ENCODE measurements at regions not wholly inside any gene's neighbourhood (a gene's known extent, or its start where the extent isn't known, plus 50 kb on each side); places are given as distances from the start of the nearest gene placed in this dataset.

- no peak overlapping the region for H3K18ac ChIP-seq (ENCODE audit: insufficient read length, low read depth, low read length)
- no peaks in the 10 kb centered on the region for H3K23me2 ChIP-seq (ENCODE audit: insufficient read length, low read depth, low read length, poor library complexity, severe bottlenecking)
- H3K4ac ChIP-seq (ENCODE audit: low read depth, low read length), result no peak overlapping the region
- H2BK20ac ChIP-seq (ENCODE audit: low read depth, low read length, poor library complexity, severe bottlenecking), result no peak overlapping the region
- H3K27me3 Mint-ChIP-seq (ENCODE audit: low read depth), result no peaks in the 10 kb centered on the region
- H4K91ac ChIP-seq (ENCODE audit: insufficient read length, low read depth, low read length), result no peak overlapping the region
- no peak overlapping the region for H3K27ac Mint-ChIP-seq
- no peak overlapping the region for H2BK5ac ChIP-seq (ENCODE audit: insufficient read length, low read length)
- H3K4me2 ChIP-seq (ENCODE audit: insufficient read depth, insufficient read length, low read length), result no peak overlapping the region
- H3K14ac ChIP-seq (ENCODE audit: insufficient read depth, low read length), result no peak overlapping the region
- H4K20me1 ChIP-seq (ENCODE audit: control insufficient read depth, insufficient read depth, insufficient read length), result no peaks in the 10 kb centered on the region
- no peak overlapping the region for H3K56ac ChIP-seq (ENCODE audit: insufficient read length, low read depth, low read length)
- DNase-seq, result peak; percentile 76
- H2BK120ac ChIP-seq (ENCODE audit: low read depth, low read length, poor library complexity, severe bottlenecking), result no peak overlapping the region
- H3K36me3 Mint-ChIP-seq (ENCODE audit: insufficient read depth in 1 of 3, low read depth in 3 of 3), result no peaks in the 10 kb centered on the region
- peak; percentile 81 for TF ChIP-seq CTCF (conservative IDR thresholded peaks at IDR 0.05)
- H3K9me3 Mint-ChIP-seq, result no peaks in the 10 kb centered on the region
- H2BK12ac ChIP-seq (ENCODE audit: insufficient read length, low read depth, low read length), result no peak overlapping the region
- H3K4me1 Mint-ChIP-seq, result peaks cover 4 to 10% of the 10 kb centered on the region in 2 experiments
- no peaks in the 10 kb centered on the region for H3K9me3 ChIP-seq (ENCODE audit: control insufficient read depth, low read depth, low read length)
- WGBS (ENCODE audit: extremely low coverage, insufficient read length, low lambda C conversion rate), result no CpG with 5 or more reads among the region's 3 CpGs
- no peak overlapping the region for H2AFZ ChIP-seq (ENCODE audit: low read length)
- H3K4me3 Mint-ChIP-seq, result no peak overlapping the region
- no peaks in the 10 kb centered on the region for H3K79me1 ChIP-seq (ENCODE audit: insufficient read depth, low read depth, low read length, poor library complexity, severe bottlenecking)
- no peak overlapping the region for H3K27ac ChIP-seq (ENCODE audit: insufficient read length, low read depth, low read length)
- no peaks in the 10 kb centered on the region for H3K79me2 ChIP-seq (ENCODE audit: insufficient read depth, low read length)
- H4K8ac ChIP-seq (replicated peaks; ENCODE audit: insufficient read length, low read depth, low read length), result no peak overlapping the region
- H3T11ph ChIP-seq (ENCODE audit: low read length), result no peak overlapping the region
- H3K23ac ChIP-seq (ENCODE audit: insufficient read length, low read depth, low read length), result no peak overlapping the region
- no peak overlapping the region for H2BK15ac ChIP-seq (ENCODE audit: low read depth, low read length)
- H3K4me1 ChIP-seq (ENCODE audit: insufficient read depth, low read length), result no peaks in the 10 kb centered on the region
- no peaks in the 10 kb centered on the region for H3K27me3 ChIP-seq (ENCODE audit: insufficient read depth, low read length)
- no peak overlapping the region for H4K5ac ChIP-seq (ENCODE audit: insufficient read length, low read depth, low read length)
- H2AK5ac ChIP-seq (ENCODE audit: insufficient read length, low read length), result no peak overlapping the region
- no peak overlapping the region for H3K9ac ChIP-seq (ENCODE audit: extremely low read depth, insufficient read length, low read length)
Observed at GRCh38 chr9:18208166-18209059, 265.5 kb upstream of the ADAMTSL1 start.
